GM18909 (cell line): ENCODE measurements at regions not wholly inside any gene's neighbourhood (a gene's known extent, or its start where the extent isn't known, plus 50 kb on each side); places are given as distances from the start of the nearest gene placed in this dataset.
"Not testable (repeated sequence)": the region's sequence is repeated elsewhere in the genome, so short reads cannot be mapped to it uniquely, and the experiment has no call there.

ENCODE experiments used
- ATAC-seq: cut with Tn5 transposase; IDR thresholded peaks from one replicate; pipeline ENCODE4 v1.9.1; 2021; ENCODE audit warnings: mild to moderate bottlenecking; ENCODE audit not compliant: unreplicated experiment, poor library complexity

- ATAC-seq: peak; percentile 55
Measured at GRCh38 chr3:152656214-152656971, 178.5 kb upstream of the P2RY1 start.

DNA sequence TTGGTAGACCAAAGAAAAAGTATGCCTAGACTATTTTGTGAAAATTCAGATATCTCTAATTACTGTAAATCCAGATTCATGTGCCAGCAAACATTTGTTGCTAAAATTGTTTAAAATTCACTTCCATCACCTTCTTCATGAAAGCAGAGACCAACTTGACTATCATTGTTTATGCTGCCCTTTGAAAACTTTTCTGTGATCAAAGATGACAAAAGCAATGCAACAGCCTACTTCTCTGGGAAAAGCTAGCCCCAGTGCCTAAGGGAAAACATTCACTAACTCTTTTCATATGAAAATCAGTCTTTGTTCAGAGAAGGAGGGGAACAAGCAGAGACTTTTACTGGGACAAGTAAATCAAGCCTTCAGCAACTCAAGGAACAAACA is 178.0 kb upstream of the P2RY1 start:
- no peak for ATAC-seq

- no peak for ATAC-seq
Measured at GRCh38 chr3:152658977-152659720, 175.8 kb upstream of the P2RY1 start.

DNA sequence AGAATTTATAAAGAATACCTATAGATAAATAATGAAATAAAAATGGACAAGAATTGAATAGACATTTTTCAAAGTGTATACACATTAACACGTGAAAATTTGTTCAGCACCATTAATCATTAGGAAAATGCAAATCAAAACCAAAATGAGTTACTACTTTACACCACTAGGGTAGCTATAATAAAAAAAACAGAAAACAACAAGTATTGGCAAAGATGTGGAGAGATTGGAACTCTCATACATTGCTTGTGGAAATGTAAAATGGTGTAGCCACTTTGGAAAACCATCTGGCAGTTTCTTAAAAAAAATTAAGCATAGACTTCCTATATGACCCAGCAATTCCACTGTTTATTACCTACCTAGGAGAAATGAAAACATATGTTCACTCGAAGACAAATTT is 172.8 kb upstream of the P2RY1 start:
- ATAC-seq: no peak

- ATAC-seq: no peak
Measured at GRCh38 chr3:152664766-152665165, 170.2 kb upstream of the P2RY1 start.

GRCh38 chr3:152667267-152667666 is 167.7 kb upstream of the P2RY1 start:
- ATAC-seq: no peak

DNA sequence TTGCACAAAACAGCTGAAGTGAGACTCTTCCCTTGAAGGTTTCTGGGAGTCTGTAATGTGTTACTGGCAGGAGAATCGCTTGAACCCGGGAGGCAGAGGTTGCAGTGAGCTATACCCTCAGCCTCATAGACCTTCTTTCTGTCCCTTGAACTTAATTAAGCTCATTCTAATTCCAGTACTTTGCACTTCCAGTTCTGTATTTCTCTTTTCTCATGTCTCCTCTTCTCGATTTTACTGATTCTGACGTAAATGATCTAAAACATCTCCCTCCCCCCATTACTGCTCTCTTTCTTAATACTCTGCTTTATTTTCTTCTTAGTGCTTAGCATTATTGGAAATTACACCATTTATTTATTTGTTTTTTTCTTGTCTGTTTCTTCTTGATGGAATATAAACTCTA is 165.4 kb upstream of the P2RY1 start:
- no peak for ATAC-seq

GRCh38 chr3:152671446-152672319 is 163.2 kb upstream of the P2RY1 start:
- no peak for ATAC-seq

DNA sequence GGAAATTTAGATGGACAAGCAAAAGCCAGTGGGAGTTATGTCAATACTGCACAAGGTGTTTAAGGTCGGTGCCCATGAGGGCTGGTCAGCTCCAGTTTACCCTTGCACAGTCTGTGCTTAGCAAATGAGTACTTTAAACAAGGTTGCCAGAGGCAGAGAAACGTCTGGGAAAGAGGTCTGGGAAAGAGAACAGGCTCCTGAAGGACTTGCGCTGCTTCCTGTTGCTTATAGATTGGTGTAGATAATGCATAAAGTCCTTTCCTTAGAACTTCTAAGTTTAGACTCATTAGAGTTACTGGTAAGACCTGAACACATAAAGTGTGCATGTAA is 162.6 kb upstream of the P2RY1 start:
- ATAC-seq: no peak

- no peak for ATAC-seq
Measured at GRCh38 chr3:152676810-152677379, 158.0 kb upstream of the P2RY1 start.

DNA sequence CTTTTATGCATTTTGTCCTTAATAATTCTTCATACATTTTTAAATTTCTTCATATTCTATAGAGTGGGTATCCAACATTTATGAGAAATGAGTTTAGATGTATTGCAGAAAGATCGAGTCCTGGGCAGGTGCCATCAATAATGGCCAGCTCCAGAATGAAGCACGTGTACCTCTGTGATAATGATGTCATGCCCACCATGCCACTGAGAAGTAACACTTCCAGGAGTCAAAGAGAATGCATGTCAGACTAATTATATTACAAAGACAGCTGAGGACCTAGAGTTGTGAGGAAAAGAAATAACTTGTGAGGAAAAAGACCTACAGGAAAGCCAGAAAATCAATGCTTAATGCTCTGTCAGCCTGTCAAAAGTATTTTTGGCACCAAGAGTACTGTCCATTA is 157.4 kb upstream of the P2RY1 start:
- ATAC-seq: no peak

DNA sequence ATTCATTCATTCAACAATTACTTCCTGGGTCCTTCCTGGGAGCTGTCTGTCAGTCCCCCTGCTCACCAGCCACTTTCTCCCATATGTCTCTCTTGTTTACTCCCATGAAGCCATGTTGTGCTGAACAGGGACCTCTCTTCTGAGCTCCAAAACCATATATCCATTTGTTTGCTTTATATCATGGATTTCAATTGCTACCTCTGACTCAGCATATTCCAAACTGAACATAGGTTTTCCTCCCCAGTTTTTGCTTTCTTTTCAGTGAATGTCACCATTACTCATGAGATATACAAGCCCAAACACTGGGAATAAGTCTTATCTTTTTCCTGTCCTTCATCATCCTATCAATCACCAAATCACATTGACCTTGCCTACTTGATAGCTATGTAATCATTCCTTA is 152.5 kb upstream of the P2RY1 start:
- no peak for ATAC-seq

- ATAC-seq: no peak
Measured at GRCh38 chr3:152683521-152683999, 151.4 kb upstream of the P2RY1 start.

GRCh38 chr3:152684279-152684678 is 150.7 kb upstream of the P2RY1 start:
- no peak for ATAC-seq

GRCh38 chr3:152688313-152688712 is 146.6 kb upstream of the P2RY1 start:
- ATAC-seq: no peak

DNA sequence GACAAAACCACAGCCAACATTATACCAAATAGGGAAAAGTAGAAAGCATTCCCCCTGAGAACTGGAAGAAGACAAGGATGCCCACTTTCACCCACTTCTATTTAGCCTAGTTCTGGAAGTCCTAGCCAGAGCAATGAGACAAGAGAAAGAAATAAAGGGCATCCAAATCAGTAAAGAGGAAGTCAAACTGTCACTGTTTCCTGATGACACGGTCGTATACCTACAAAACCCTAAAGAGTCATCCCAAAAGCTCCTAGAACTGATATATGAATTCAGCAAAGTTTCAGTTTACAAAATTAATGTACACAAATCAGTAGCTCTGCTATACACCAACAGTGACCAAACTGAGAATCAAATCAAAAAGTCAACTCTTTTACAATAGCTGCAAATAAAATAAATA is 142.6 kb upstream of the P2RY1 start:
- ATAC-seq: not testable (repeated sequence)

DNA sequence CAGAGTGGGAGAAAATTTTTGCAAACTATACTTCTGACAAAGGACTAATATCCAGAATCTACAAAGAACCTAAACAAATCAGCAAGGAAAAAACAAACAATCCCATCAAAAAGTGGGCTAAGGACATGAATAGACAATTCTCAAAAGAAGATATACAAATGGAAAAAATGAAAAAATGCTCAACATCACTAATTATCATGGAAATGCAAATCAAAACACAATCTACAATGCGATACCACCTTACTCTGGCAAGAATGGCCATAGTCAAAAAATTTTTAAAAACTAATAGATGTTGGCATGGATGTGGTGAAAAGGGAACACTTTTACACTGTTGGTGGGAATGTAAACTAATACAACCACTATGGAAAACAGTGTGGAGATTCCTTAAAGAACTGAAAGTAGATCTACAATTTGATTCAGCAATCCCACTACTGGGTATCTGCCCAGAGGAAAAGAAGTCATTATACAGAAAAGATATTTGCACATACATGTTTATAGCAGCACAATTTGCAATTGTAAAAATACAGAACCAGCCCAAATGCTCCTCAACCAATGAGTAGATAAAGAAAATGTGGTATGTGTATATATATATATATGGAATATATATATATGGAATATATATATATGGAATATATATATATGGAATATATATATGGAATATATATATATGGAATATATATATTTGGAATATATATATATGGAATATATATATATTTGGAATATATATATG is 141.2 kb upstream of the P2RY1 start:
- not testable (repeated sequence) for ATAC-seq

DNA sequence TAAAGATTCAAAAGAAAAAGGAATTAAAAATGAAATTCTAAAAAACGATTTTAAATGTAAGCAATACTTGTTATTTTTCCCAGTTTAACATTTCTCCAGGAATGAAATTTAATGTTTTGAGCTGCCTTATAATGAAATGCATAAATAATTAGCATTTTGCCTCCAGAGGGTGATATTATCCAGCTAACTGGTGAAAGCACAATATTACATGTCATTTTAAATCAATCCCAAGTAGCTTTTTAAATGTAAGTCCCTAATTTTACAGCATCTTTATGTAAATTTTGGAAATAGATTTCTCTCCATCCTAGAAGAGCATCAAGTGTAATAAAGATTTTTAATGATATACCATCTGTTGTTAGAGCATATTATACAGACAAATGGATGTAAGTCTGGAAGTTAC is 139.1 kb upstream of the P2RY1 start:
- no peak for ATAC-seq

DNA sequence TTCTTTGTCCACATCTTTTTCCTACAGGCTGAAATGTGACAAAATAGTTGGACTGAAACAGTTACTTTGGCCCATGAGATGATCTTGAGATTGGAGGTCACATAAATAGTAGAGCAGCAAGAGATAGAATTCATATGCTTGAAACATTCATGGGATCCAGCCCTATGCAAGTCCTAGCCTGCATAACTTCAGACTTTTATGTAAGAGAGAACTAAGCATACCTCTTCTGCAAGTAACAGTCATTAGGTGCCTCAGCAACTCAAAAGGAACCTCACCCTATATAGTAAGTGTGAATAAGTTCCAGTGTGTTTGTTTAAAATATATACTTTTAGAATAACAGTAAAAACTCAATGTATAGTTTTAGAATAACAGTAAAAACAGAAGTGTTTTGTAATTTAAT is 138.0 kb upstream of the P2RY1 start:
- ATAC-seq: no peak
